Right lung (tissue), 2 donors: ENCODE measurements at regions not wholly inside any gene's neighbourhood (a gene's known extent, or its start where the extent isn't known, plus 50 kb on each side); places are given as distances from the start of the nearest gene placed in this dataset.
"Not testable (repeated sequence)": the region's sequence is repeated elsewhere in the genome, so short reads cannot be mapped to it uniquely, and the experiment has no call there.

Experiments
- DNase-seq, 2 donors: peaks; one replicate each; pipeline ENCODE4 v3.0.0-alpha.2; 2013

- no peak for DNase-seq
Observed at GRCh38 chr6:12613811-12614210, 102.8 kb upstream of the PHACTR1 start.

GRCh38 chr6:12614456-12614855, 102.1 kb upstream of the PHACTR1 start:
- DNase-seq: no peak

GRCh38 chr6:12618296-12618695, 98.3 kb upstream of the PHACTR1 start:
- DNase-seq: no peak

GRCh38 chr6:12621754-12622153, 94.8 kb upstream of the PHACTR1 start:
- DNase-seq: no peak

GRCh38 chr6:12622566-12622965, 94.0 kb upstream of the PHACTR1 start:
- DNase-seq: no peak

- DNase-seq: no peak
Observed at GRCh38 chr6:12624142-12624837, 92.3 kb upstream of the PHACTR1 start.

GRCh38 chr6:12627053-12627452, 89.5 kb upstream of the PHACTR1 start:
- DNase-seq: no peak

- DNase-seq: no peak
Observed at GRCh38 chr6:12628327-12628726, 88.2 kb upstream of the PHACTR1 start.

GRCh38 chr6:12633746-12634145, 82.8 kb upstream of the PHACTR1 start:
- not testable (repeated sequence) for DNase-seq

- DNase-seq: no peak
Observed at GRCh38 chr6:12635375-12635774, 81.2 kb upstream of the PHACTR1 start.

GRCh38 chr6:12635813-12636212, 80.8 kb upstream of the PHACTR1 start:
- no peak for DNase-seq

GRCh38 chr6:12636336-12636735, 80.2 kb upstream of the PHACTR1 start:
- no peak for DNase-seq

- peak; percentile 14 to 15 for DNase-seq
Observed at GRCh38 chr6:12637960-12638641, 78.5 kb upstream of the PHACTR1 start.

GRCh38 chr6:12640438-12640837, 76.1 kb upstream of the PHACTR1 start:
- DNase-seq: no peak

GRCh38 chr6:12641785-12642184, 74.8 kb upstream of the PHACTR1 start:
- not testable (repeated sequence) for DNase-seq

GRCh38 chr6:12645941-12646340, 70.6 kb upstream of the PHACTR1 start:
- DNase-seq: no peak

- no peak for DNase-seq
Observed at GRCh38 chr6:12648171-12648570, 68.4 kb upstream of the PHACTR1 start.

GRCh38 chr6:12649325-12649724, 67.2 kb upstream of the PHACTR1 start:
- DNase-seq: no peak

- DNase-seq: no peak
Observed at GRCh38 chr6:12653486-12653885, 63.1 kb upstream of the PHACTR1 start.

GRCh38 chr6:12654107-12654506, 62.5 kb upstream of the PHACTR1 start:
- DNase-seq: no peak

GRCh38 chr6:12654514-12654913, 62.1 kb upstream of the PHACTR1 start:
- DNase-seq: no peak

- DNase-seq: no peak
Observed at GRCh38 chr6:12656906-12657305, 59.7 kb upstream of the PHACTR1 start.

- no peak for DNase-seq
Observed at GRCh38 chr6:12657884-12658283, 58.7 kb upstream of the PHACTR1 start.
